GM12878 (cell line): ENCODE measurements at regions not wholly inside any gene's neighbourhood (a gene's known extent, or its start where the extent isn't known, plus 50 kb on each side); places are given as distances from the start of the nearest gene placed in this dataset.

Experiments used
- ATAC-seq: fragments of 200-7000 bp; cut with Tn5 transposase; 3 replicates; pipeline ENCODE4 v1.9.1; 2020; ENCODE audit warnings: mild to moderate bottlenecking, moderate library complexity
- BruUV-seq: library from RNA; stranded (reverse); fragments of 400-500 nt; replicated peaks from 2 replicates; lab custom pipeline; 2021; lab: Mats Ljungman, UMichigan
- CTCF ChIA-PET: fragments of 300-600 bp; sonication (Branson Sonifier 250); formaldehyde crosslinking; extraction: SDS; loops from one replicate; lab custom pipeline; 2021; ENCODE audit warnings: inconsistent platforms; lab: Yijun Ruan, JAX
- POLR2A ChIA-PET: fragments of 350-600 bp; formaldehyde crosslinking; extraction: SDS; loops from one replicate; lab custom pipeline; 2021; ENCODE audit warnings: inconsistent platforms; lab: Charles Lee
- RAD21 ChIA-PET: fragments of 300-600 bp; sonication (Branson Sonifier 250); formaldehyde crosslinking; loops from one replicate; lab custom pipeline; 2023; ENCODE audit warnings: antibody characterized with exemption; ENCODE audit not compliant: unreplicated experiment; lab: Charles Lee
- SMC1A ChIA-PET: fragments of 300-600 bp; sonication (Branson Sonifier 250); formaldehyde crosslinking; loops from one replicate; lab custom pipeline; 2023; ENCODE audit not compliant: unreplicated experiment, uncharacterized antibody; lab: Charles Lee
- DNase-seq: peaks from one replicate; pipeline ENCODE4 v3.0.0-alpha.2; 2011; ENCODE audit warnings: low read depth, low spot score
- FAIRE-seq: peaks from 3 replicates; lab custom pipeline; 2011; peaks lifted over from hg19 to GRCh38; lab: Jason Lieb, UNC
- H2AFZ ChIP-seq: 2 replicates; pipeline ENCODE4 v1.6.0; 2011; ENCODE audit warnings: low read depth, low read length, control low read depth; ENCODE audit not compliant: control insufficient read depth
- H3K27ac ChIP-seq: 2 replicates; pipeline ENCODE4 v1.5.1; 2011; ENCODE audit warnings: control low read depth; ENCODE audit not compliant: control insufficient read depth, insufficient read depth
- H3K27me3 ChIP-seq, 2 experiments: replicated peaks in 1 of 2; 2 replicates each; pipeline versions ENCODE4 v1.6.0 to v1.6.1; 2011; ENCODE audit warnings: low read length in 1 of 2; ENCODE audit not compliant: control insufficient read depth in 2 of 2, insufficient read depth in 2 of 2
- H3K36me3 ChIP-seq, 2 experiments: 2 replicates each; pipeline ENCODE4 v1.5.1; 2011; ENCODE audit warnings: low read length in 1 of 2; ENCODE audit not compliant: control insufficient read depth in 2 of 2, insufficient read depth in 2 of 2
- H3K4me1 ChIP-seq: 2 replicates; pipeline ENCODE4 v1.6.1; 2011; ENCODE audit warnings: mild to moderate bottlenecking, low read length, moderate library complexity, mixed read lengths; ENCODE audit not compliant: control insufficient read depth, insufficient read depth
- H3K4me2 ChIP-seq: 2 replicates; pipeline ENCODE4 v1.6.0; 2011; ENCODE audit warnings: control low read depth; ENCODE audit not compliant: control insufficient read depth, insufficient read depth
- H3K4me3 ChIP-seq: fragments of 200-600 bp; sonication (generic); 2 replicates; pipeline ENCODE4 v1.5.1; 2016
- H3K79me2 ChIP-seq: 2 replicates; pipeline ENCODE4 v1.6.0; 2011; ENCODE audit warnings: low read length; ENCODE audit not compliant: control insufficient read depth, insufficient read depth
- H3K9ac ChIP-seq: 2 replicates; pipeline ENCODE4 v1.8.0; 2011; ENCODE audit warnings: low read length, control low read depth, mixed read lengths; ENCODE audit not compliant: control insufficient read depth, insufficient read depth
- H3K9me3 ChIP-seq: replicated peaks from 3 replicates; pipeline ENCODE4 v1.5.1; 2011; ENCODE audit warnings: mild to moderate bottlenecking, low read length; ENCODE audit not compliant: control insufficient read depth, insufficient read depth
- H4K20me1 ChIP-seq: 2 replicates; pipeline ENCODE4 v1.6.0; 2011; ENCODE audit not compliant: control insufficient read depth, insufficient read depth
- JUND ChIP-seq: IDR thresholded peaks from 2 replicates; pipeline ENCODE4 v1.6.1; 2012; ENCODE audit warnings: low read depth, mild to moderate bottlenecking, low read length, improper control_type of control experiment, moderate library complexity
- LARP7 ChIP-seq: fragments of 450-650 bp; IDR thresholded peaks from 2 replicates; pipeline ENCODE4 v1.6.1; 2017; ENCODE audit warnings: mild to moderate bottlenecking
- MTA3 ChIP-seq: IDR thresholded peaks from 2 replicates; pipeline ENCODE4 v1.6.1; 2012; ENCODE audit warnings: low read length, inconsistent platforms, borderline replicate concordance
- PAX8 ChIP-seq: fragments of 450-650 bp; IDR thresholded peaks from 2 replicates; pipeline ENCODE4 v1.6.1; 2017; ENCODE audit warnings: mild to moderate bottlenecking, moderate library complexity
- RAD51 ChIP-seq: fragments of 450-650 bp; IDR thresholded peaks from 2 replicates; pipeline ENCODE4 v1.6.1; 2016; ENCODE audit warnings: moderate library complexity, mild to moderate bottlenecking, inconsistent platforms
- SRF ChIP-seq, 2 experiments: IDR thresholded peaks; 2 replicates each; pipeline ENCODE4 v1.6.1; 2011; ENCODE audit warnings: low read depth in 2 of 2, low read length in 2 of 2, mild to moderate bottlenecking in 1 of 2, moderate library complexity in 1 of 2
- WGBS: methylation state at CpG from one replicate; pipeline ENCODE4 v1.1.6; 2016; ENCODE audit warnings: low lambda C conversion rate; ENCODE audit not compliant: insufficient replicate concordance, insufficient coverage; ENCODE audit errors: missing lambda C conversion rate; 5-methylcytosine and 5-hydroxymethylcytosine counted together
- in situ Hi-C: fragments of 300-500 bp; cut with MboI; formaldehyde crosslinking; loops from 9 replicates; pipeline ENCODE4 v1.14.3; 2018; ENCODE audit warnings: mixed read lengths
- intact Hi-C: fragments of 100-400 bp; cut with micrococcal nuclease; formaldehyde crosslinking; loops from one replicate; pipeline ENCODE4 v1.14.2; 2022; ENCODE audit not compliant: unreplicated experiment
- TF ChIP-seq, protein P1 (sequence below): fragments of 450-650 bp; IDR thresholded peaks from 2 replicates; pipeline ENCODE4 v1.6.1; 2017; ENCODE audit warnings: borderline replicate concordance
- TF ChIP-seq, protein P2 (sequence below): fragments of 450-650 bp; IDR thresholded peaks from 2 replicates; pipeline ENCODE4 v1.6.1; 2016; ENCODE audit warnings: mild to moderate bottlenecking

DNA sequence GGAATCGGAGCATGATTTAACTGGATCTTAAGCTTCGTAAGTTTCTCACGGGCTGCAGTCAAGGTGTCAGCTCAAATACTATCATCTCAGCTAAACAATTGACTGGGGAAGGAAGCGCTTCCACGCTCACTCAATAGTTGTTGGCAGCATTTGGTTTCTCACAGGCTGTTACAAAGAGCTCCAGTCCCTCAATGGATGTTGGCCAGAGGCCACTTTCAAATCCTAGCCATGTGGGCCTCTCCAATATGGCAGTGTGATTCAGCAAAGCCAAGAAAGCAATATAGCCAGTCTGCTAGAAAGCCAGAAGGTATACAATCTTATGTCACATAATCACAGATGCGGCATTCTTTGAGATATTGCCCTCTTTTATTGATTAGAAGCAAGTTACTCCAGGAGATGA, 98.3 kb upstream of the PHACTR1 start:
- POLR2A ChIA-PET, result no interaction called here
- Histone ChIP-seq H2AFZ (no peak overlapping the region), H3K4me2 (no peak overlapping the region), H3K4me1 (no peaks in the 10 kb centered on the region), H3K27ac (no peak overlapping the region), H4K20me1 (no peaks in the 10 kb centered on the region), H3K27me3 (no peaks in the 10 kb centered on the region), H3K9me3 (no peaks in the 10 kb centered on the region), H3K79me2 (no peaks in the 10 kb centered on the region), H3K9ac (no peak overlapping the region), H3K36me3 (no peaks in the 10 kb centered on the region), H3K4me3 (no peak overlapping the region)
- TF ChIP-seq MTA3 (no peak), JUND (no peak)
- TF ChIP-seq, protein P1, sequence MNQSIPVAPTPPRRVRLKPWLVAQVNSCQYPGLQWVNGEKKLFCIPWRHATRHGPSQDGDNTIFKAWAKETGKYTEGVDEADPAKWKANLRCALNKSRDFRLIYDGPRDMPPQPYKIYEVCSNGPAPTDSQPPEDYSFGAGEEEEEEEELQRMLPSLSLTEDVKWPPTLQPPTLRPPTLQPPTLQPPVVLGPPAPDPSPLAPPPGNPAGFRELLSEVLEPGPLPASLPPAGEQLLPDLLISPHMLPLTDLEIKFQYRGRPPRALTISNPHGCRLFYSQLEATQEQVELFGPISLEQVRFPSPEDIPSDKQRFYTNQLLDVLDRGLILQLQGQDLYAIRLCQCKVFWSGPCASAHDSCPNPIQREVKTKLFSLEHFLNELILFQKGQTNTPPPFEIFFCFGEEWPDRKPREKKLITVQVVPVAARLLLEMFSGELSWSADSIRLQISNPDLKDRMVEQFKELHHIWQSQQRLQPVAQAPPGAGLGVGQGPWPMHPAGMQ, result no peak
- SMC1A ChIA-PET, result interaction anchor here (1.0 to 1.4 kb wide), 4 partner anchors 19 to 324 kb away, joined by 3 to 5 read pairs (median 4); no protein-coding TSS in a partner anchor
- DNase-seq (no peak), ATAC-seq (no peak), FAIRE-seq (no peak)
- intact Hi-C loops (no loop called here), in situ Hi-C loops (no loop called here)
- BruUV-seq, result no TSS peak
- RAD21 ChIA-PET, result no interaction called here
- CTCF ChIA-PET, result interaction anchor here (0.6 to 1.5 kb wide), 2 partner anchors 10 to 305 kb away, joined by 3 read pairs; no protein-coding TSS in a partner anchor
- 70% methylated on average over 6 of the region's 6 CpGs for WGBS

DNA sequence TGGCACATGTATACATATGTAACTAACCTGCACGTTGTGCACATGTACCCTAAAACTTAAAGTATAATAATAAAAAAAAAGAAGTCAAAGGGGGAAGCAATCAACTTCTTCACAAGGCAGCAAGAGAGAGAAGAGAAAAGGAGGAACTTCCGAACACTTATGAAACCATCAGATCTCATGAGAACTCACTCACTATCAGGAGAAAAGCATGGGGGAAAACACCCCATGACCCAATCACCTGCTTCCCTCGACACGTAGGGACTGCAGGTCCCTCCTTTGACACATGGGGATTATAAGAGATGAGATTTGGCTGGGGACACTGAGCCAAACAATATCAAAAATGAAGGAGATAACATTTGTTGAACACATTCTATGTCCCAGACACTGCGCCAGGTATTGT, 94.8 kb upstream of the PHACTR1 start:
- Histone ChIP-seq H3K36me3 (no peaks in the 10 kb centered on the region), H3K79me2 (no peaks in the 10 kb centered on the region), H2AFZ (no peak overlapping the region), H3K4me2 (no peak overlapping the region), H3K9me3 (no peaks in the 10 kb centered on the region), H4K20me1 (no peaks in the 10 kb centered on the region), H3K27ac (no peak overlapping the region), H3K9ac (no peak overlapping the region), H3K4me3 (no peak overlapping the region), H3K27me3 (no peaks in the 10 kb centered on the region), H3K4me1 (no peaks in the 10 kb centered on the region)
- ChIA-PET RAD21 (interaction anchor here (1.3 kb wide), 1 partner anchor 9 kb away, joined by 4 read pairs; no protein-coding TSS in a partner anchor), SMC1A (no interaction called here), POLR2A (no interaction called here), CTCF (interaction anchor here (1.2 kb wide), 1 partner anchor 16 kb away, joined by 7 read pairs; no protein-coding TSS in a partner anchor)
- WGBS, result 20% methylated on average over 5 of the region's 5 CpGs
- TF ChIP-seq RAD51 (no peak), PAX8 (no peak), SRF (IDR thresholded peaks at IDR 0.05; ENCODE audit: low read depth in 2 of 2, low read length in 2 of 2) (no peak), LARP7 (no peak)
- TF ChIP-seq, protein P2, sequence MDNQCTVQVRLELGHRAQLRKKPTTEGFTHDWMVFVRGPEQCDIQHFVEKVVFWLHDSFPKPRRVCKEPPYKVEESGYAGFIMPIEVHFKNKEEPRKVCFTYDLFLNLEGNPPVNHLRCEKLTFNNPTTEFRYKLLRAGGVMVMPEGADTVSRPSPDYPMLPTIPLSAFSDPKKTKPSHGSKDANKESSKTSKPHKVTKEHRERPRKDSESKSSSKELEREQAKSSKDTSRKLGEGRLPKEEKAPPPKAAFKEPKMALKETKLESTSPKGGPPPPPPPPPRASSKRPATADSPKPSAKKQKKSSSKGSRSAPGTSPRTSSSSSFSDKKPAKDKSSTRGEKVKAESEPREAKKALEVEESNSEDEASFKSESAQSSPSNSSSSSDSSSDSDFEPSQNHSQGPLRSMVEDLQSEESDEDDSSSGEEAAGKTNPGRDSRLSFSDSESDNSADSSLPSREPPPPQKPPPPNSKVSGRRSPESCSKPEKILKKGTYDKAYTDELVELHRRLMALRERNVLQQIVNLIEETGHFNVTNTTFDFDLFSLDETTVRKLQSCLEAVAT, result peak; percentile 39; the same call in 1 of the 2 replicates
- ATAC-seq (peak; percentile 54), DNase-seq (no peak), FAIRE-seq (no peak)
- intact Hi-C loops (no loop called here), in situ Hi-C loops (no loop called here)
- BruUV-seq, result no TSS peak
